ENCODE measurements at regions not wholly inside any gene's neighbourhood (a gene's known extent, or its start where the extent isn't known, plus 50 kb on each side); places are given as distances from the start of the nearest gene placed in this dataset.

DNA sequence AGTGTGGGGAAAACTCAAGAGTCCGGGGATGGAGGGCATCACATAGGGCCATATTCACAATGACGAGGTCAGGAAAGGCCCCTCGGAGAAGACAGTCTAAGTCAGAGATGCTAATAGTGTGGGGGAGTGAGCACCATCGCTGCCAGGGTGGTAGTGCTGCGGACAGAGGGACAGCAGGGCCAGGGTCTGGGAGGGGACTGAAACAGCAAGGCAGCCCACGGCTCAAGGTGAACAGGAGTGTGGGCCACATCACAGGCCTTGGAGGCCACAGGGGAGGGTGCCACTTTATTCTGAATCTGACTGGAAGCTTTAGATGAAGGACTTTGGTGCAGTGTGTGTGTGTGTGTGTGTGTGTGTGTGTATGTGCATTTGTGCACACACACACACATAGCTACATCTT is 130.9 kb upstream of the GLI2 start:
- H3K27ac ChIP-seq, result no peak overlapping the region
- H3K4me3 ChIP-seq, result no peak overlapping the region
- no peaks in the 10 kb centered on the region for H3K4me1 ChIP-seq
- H3K36me3 ChIP-seq, result no peaks in the 10 kb centered on the region
- in situ Hi-C loops (cut with MboI; ENCODE audit: low sequenced_read_pairs in 4 of 4), result no loop called here
- ATAC-seq (no peak), DNase-seq (no peak)
- H3K9me3 ChIP-seq, result no peaks in the 10 kb centered on the region
- no peaks in the 10 kb centered on the region for H3K27me3 ChIP-seq
- TF ChIP-seq POLR2A (IDR thresholded peaks at IDR 0.05), result no peak
- no peak for TF ChIP-seq CTCF (IDR thresholded peaks at IDR 0.05 in 4 of 5, conservative IDR thresholded peaks at IDR 0.05 in 1 of 5)
- intact Hi-C loops (cut with DNase I; ENCODE audit: low total_unique reads), result no loop called here

GRCh38 chr2:120605231-120605935 is 130.3 kb upstream of the GLI2 start:
- no peak for ATAC-seq
- no peaks in the 10 kb centered on the region for H3K27me3 ChIP-seq
- in situ Hi-C loops (cut with MboI; ENCODE audit: low sequenced_read_pairs in 4 of 4), result no loop called here

DNA sequence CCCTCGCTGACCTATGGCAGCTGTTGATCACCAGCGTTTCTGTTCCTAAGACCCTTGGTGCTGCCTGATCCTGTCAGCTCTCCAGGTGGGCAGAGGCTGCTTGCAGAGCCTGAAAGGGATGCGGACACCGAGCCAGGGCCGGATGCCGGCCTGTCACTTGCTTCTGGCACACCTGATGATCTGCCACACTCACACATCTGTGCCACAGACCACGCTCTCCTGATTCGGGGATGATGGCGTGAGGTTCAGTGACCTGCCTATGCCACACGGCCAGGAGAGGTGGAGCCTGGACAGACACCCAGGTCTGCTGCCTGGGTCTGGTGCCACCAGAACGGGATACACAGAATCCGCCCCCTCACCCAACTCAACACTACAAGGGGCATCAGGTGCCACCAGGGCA is 129.4 kb upstream of the GLI2 start:
- H3K27me3 ChIP-seq, result no peaks in the 10 kb centered on the region
- H3K27ac ChIP-seq, result no peak overlapping the region
- in situ Hi-C loops (cut with MboI; ENCODE audit: low sequenced_read_pairs in 4 of 4) (no loop called here), intact Hi-C loops (cut with DNase I; ENCODE audit: low total_unique reads) (no loop called here)
- DNase-seq, result no peak
- TF ChIP-seq CTCF (IDR thresholded peaks at IDR 0.05 in 4 of 5, conservative IDR thresholded peaks at IDR 0.05 in 1 of 5) (no peak), POLR2A (IDR thresholded peaks at IDR 0.05) (no peak)
- no peaks in the 10 kb centered on the region for H3K9me3 ChIP-seq
- ATAC-seq, result no peak
- no peaks in the 10 kb centered on the region for H3K4me1 ChIP-seq
- H3K4me3 ChIP-seq, result no peak overlapping the region
- no peaks in the 10 kb centered on the region for H3K36me3 ChIP-seq

More at GRCh38 chr2:120605231-120605935, 130.3 kb upstream of the GLI2 start:
- TF ChIP-seq CTCF (IDR thresholded peaks at IDR 0.05 in 4 of 5, conservative IDR thresholded peaks at IDR 0.05 in 1 of 5) (no peak), POLR2A (IDR thresholded peaks at IDR 0.05) (no peak)
- no peaks in the 10 kb centered on the region for H3K36me3 ChIP-seq
- H3K4me3 ChIP-seq, result no peak overlapping the region
- H3K27ac ChIP-seq, result no peak overlapping the region
- DNase-seq, result no peak
- intact Hi-C loops (cut with DNase I; ENCODE audit: low total_unique reads), result no loop called here
- H3K4me1 ChIP-seq, result no peaks in the 10 kb centered on the region
- no peaks in the 10 kb centered on the region for H3K9me3 ChIP-seq

DNA sequence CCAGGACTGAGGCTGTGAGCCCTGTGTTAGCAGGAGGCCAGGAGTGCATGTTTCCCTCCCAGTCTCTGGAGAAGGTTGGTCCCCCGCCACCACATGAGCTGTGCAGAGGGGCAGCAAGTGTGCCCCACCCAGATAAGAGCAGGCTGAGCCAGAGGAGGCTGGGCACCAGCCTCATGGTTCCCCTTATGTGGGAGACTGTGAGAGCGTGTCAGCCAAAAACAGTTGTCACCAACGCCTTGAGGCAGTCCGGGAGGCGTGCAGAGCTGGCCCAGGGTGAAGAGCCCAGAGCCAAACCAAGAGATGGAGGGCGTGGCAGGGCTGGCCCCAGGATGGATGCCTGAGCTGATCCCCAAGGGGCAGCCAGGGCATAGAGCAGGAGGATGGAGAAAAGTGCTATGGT is 128.7 kb upstream of the GLI2 start:
- Histone ChIP-seq H3K9me3 (no peaks in the 10 kb centered on the region), H3K27ac (no peak overlapping the region), H3K27me3 (no peaks in the 10 kb centered on the region), H3K4me3 (no peak overlapping the region), H3K4me1 (no peaks in the 10 kb centered on the region), H3K36me3 (no peaks in the 10 kb centered on the region)
- no peak for DNase-seq
- in situ Hi-C loops (cut with MboI; ENCODE audit: low sequenced_read_pairs in 4 of 4) (no loop called here), intact Hi-C loops (cut with DNase I; ENCODE audit: low total_unique reads) (no loop called here)
- no peak for ATAC-seq
- no peak for TF ChIP-seq POLR2A (IDR thresholded peaks at IDR 0.05)
- TF ChIP-seq CTCF (IDR thresholded peaks at IDR 0.05 in 4 of 5, conservative IDR thresholded peaks at IDR 0.05 in 1 of 5), result no peak

GRCh38 chr2:120607506-120607905 is 128.2 kb upstream of the GLI2 start:
- intact Hi-C loops (cut with DNase I; ENCODE audit: low total_unique reads) (no loop called here), in situ Hi-C loops (cut with MboI; ENCODE audit: low sequenced_read_pairs in 4 of 4) (no loop called here)
- Histone ChIP-seq H3K36me3 (no peaks in the 10 kb centered on the region), H3K27ac (no peak overlapping the region), H3K9me3 (no peaks in the 10 kb centered on the region), H3K27me3 (no peaks in the 10 kb centered on the region), H3K4me3 (no peak overlapping the region), H3K4me1 (no peaks in the 10 kb centered on the region)
- DNase-seq (no peak), ATAC-seq (no peak)
- TF ChIP-seq CTCF (IDR thresholded peaks at IDR 0.05 in 4 of 5, conservative IDR thresholded peaks at IDR 0.05 in 1 of 5) (no peak), POLR2A (IDR thresholded peaks at IDR 0.05) (no peak)
